GM23338 (cell line): ENCODE measurements at regions not wholly inside any gene's neighbourhood (a gene's known extent, or its start where the extent isn't known, plus 50 kb on each side); places are given as distances from the start of the nearest gene placed in this dataset.

ENCODE experiments used
- ATAC-seq: fragments of 200-7000 bp; cut with Tn5 transposase; 3 replicates; pipeline ENCODE4 v1.9.1; 2020
- DNase-seq: peaks from one replicate; pipeline ENCODE4 v3.0.0-alpha.2; 2015; ENCODE audit warnings: low spot score
- H2AFZ ChIP-seq: fragments of 200-600 bp; sonication (generic); 2 replicates; pipeline ENCODE4 v1.8.0; 2016; ENCODE audit warnings: antibody characterized with exemption, mild to moderate bottlenecking, moderate library complexity
- H3F3A ChIP-seq: fragments of 200-600 bp; sonication (generic); replicated peaks from 2 replicates; pipeline ENCODE4 v1.8.0; 2017; ENCODE audit warnings: antibody characterized with exemption, mixed run types, low read depth
- H3K27ac ChIP-seq: fragments of 200-600 bp; sonication (generic); 2 replicates; pipeline ENCODE4 v1.6.1; 2016; ENCODE audit warnings: low read depth
- H3K27me3 ChIP-seq: fragments of 200-600 bp; sonication (generic); 2 replicates; pipeline ENCODE4 v1.8.0; 2016; ENCODE audit warnings: mild to moderate bottlenecking, mixed run types, moderate library complexity; ENCODE audit not compliant: insufficient read depth
- H3K36me3 ChIP-seq: fragments of 200-600 bp; sonication (generic); 2 replicates; pipeline ENCODE4 v1.8.0; 2016; ENCODE audit warnings: mild to moderate bottlenecking; ENCODE audit not compliant: insufficient read depth
- H3K4me1 ChIP-seq: fragments of 200-600 bp; sonication (generic); 2 replicates; pipeline ENCODE4 v1.8.0; 2016; ENCODE audit warnings: mild to moderate bottlenecking, moderate library complexity; ENCODE audit not compliant: insufficient read depth
- H3K4me2 ChIP-seq: fragments of 200-600 bp; sonication (generic); 2 replicates; pipeline ENCODE4 v1.7.1; 2017; ENCODE audit warnings: mixed run types
- H3K4me3 ChIP-seq: fragments of 200-600 bp; sonication (generic); 2 replicates; pipeline ENCODE4 v1.6.1; 2016; ENCODE audit warnings: mixed run types
- H3K79me2 ChIP-seq: fragments of 200-600 bp; sonication (generic); replicated peaks from 2 replicates; pipeline ENCODE4 v1.8.0; 2017; ENCODE audit warnings: mild to moderate bottlenecking; ENCODE audit not compliant: insufficient read depth
- H3K9me2 ChIP-seq: fragments of 200-600 bp; sonication (generic); 2 replicates; pipeline ENCODE4 v1.8.0; 2017; ENCODE audit not compliant: insufficient read depth
- H4K20me1 ChIP-seq: fragments of 200-600 bp; sonication (generic); replicated peaks from 2 replicates; pipeline ENCODE4 v1.8.0; 2017; ENCODE audit warnings: mild to moderate bottlenecking; ENCODE audit not compliant: insufficient read depth
- H3K27ac Mint-ChIP-seq: 2 replicates; pipeline ENCODE4 v1.8.0; 2020; ENCODE audit warnings: inconsistent platforms, mild to moderate bottlenecking, moderate library complexity, mixed read lengths
- H3K27me3 Mint-ChIP-seq: 3 replicates; pipeline ENCODE4 v1.8.0; 2022; ENCODE audit warnings: low read depth, mild to moderate bottlenecking, moderate library complexity, mixed read lengths, inconsistent platforms; ENCODE audit not compliant: insufficient read depth, poor library complexity
- H3K36me3 Mint-ChIP-seq: 3 replicates; pipeline ENCODE4 v1.8.0; 2021; ENCODE audit warnings: low read depth, mild to moderate bottlenecking, inconsistent platforms, moderate library complexity, mixed read lengths
- H3K4me1 Mint-ChIP-seq: 3 replicates; pipeline ENCODE4 v1.8.0; 2020; ENCODE audit warnings: mild to moderate bottlenecking, inconsistent platforms, mixed read lengths
- H3K4me3 Mint-ChIP-seq: 3 replicates; pipeline ENCODE4 v1.8.0; 2021; ENCODE audit warnings: moderate library complexity, mild to moderate bottlenecking, inconsistent platforms, mixed read lengths
- H3K9me3 Mint-ChIP-seq: 3 replicates; pipeline ENCODE4 v1.8.0; 2020; ENCODE audit warnings: moderate library complexity, mild to moderate bottlenecking, inconsistent platforms, mixed read lengths
- CREB1 ChIP-seq: fragments of 250-450 bp; sonication (Bioruptor Pico); IDR thresholded peaks from 2 replicates; pipeline ENCODE4 v1.5.0; 2020; ENCODE audit warnings: low read depth, mild to moderate bottlenecking, moderate library complexity
- CTCF ChIP-seq, 2 experiments: fragments of 200-600 bp in 1 of 2; sonication (generic) in 1 of 2; conservative IDR thresholded peaks; 2 replicates each; pipeline versions ENCODE4 v1.5.1 to v1.6.1; 2016 to 2017; ENCODE audit warnings: antibody characterized with exemption in 2 of 2, low read depth in 2 of 2, mild to moderate bottlenecking in 2 of 2, moderate library complexity in 1 of 2
- EZH2 ChIP-seq: fragments of 200-600 bp; sonication (generic); IDR thresholded peaks from one replicate; pipeline ENCODE4 v1.8.0; 2017; ENCODE audit warnings: antibody characterized with exemption, mild to moderate bottlenecking, low read depth; ENCODE audit not compliant: unreplicated experiment
- JUNB ChIP-seq: IDR thresholded peaks from one replicate; pipeline ENCODE4 v1.6.1; 2016; ENCODE audit warnings: antibody characterized with exemption; ENCODE audit not compliant: unreplicated experiment
- STAT1 ChIP-seq: IDR thresholded peaks from one replicate; pipeline ENCODE4 v1.6.1; 2016; ENCODE audit warnings: antibody characterized with exemption; ENCODE audit not compliant: unreplicated experiment
- ZNF114 ChIP-seq: fragments of 250-450 bp; sonication (Bioruptor Pico); IDR thresholded peaks from 2 replicates; pipeline ENCODE4 v1.5.0; 2020; ENCODE audit warnings: mild to moderate bottlenecking, moderate library complexity
- ZNF331 ChIP-seq: fragments of 250-450 bp; sonication (Bioruptor Pico); IDR thresholded peaks from 2 replicates; pipeline ENCODE4 v1.5.0; 2020; ENCODE audit warnings: low read depth, mild to moderate bottlenecking, moderate library complexity
- TF ChIP-seq, protein P1 (sequence below): IDR thresholded peaks from 2 replicates; pipeline ENCODE4 v1.6.1; 2016; ENCODE audit warnings: antibody characterized with exemption
- TF ChIP-seq, protein P2 (sequence below): IDR thresholded peaks from one replicate; pipeline ENCODE4 v1.6.1; 2018; ENCODE audit warnings: antibody characterized with exemption; ENCODE audit not compliant: unreplicated experiment

GRCh38 chr1:234979296-234980279, 149.0 kb downstream of the TOMM20 start:
- H3K27me3 ChIP-seq: no peaks in the 10 kb centered on the region
- H3K4me3 ChIP-seq: no peak overlapping the region
- no peaks in the 10 kb centered on the region for H3K36me3 ChIP-seq
- H3K79me2 ChIP-seq: no peaks in the 10 kb centered on the region
- peak overlapping the region; percentile 26; the same call in 1 of the 2 replicates for H3K4me2 ChIP-seq
- no peak overlapping the region for H3K27ac ChIP-seq
- no peak for DNase-seq
- no peaks in the 10 kb centered on the region; the same call in 2 of the 3 replicates for H3K9me3 Mint-ChIP-seq
- H3K27me3 Mint-ChIP-seq: peaks cover 7% of the 10 kb centered on the region
- H3K27ac Mint-ChIP-seq: no peak overlapping the region
- peaks cover 18% of the 10 kb centered on the region for H3K4me1 Mint-ChIP-seq
- no peaks in the 10 kb centered on the region for H4K20me1 ChIP-seq
- H3K9me2 ChIP-seq: no peaks in the 10 kb centered on the region
- TF ChIP-seq, protein P1, sequence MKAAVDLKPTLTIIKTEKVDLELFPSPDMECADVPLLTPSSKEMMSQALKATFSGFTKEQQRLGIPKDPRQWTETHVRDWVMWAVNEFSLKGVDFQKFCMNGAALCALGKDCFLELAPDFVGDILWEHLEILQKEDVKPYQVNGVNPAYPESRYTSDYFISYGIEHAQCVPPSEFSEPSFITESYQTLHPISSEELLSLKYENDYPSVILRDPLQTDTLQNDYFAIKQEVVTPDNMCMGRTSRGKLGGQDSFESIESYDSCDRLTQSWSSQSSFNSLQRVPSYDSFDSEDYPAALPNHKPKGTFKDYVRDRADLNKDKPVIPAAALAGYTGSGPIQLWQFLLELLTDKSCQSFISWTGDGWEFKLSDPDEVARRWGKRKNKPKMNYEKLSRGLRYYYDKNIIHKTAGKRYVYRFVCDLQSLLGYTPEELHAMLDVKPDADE: no peak
- no peak for TF ChIP-seq CREB1 (CRISPR knock-in tag)
- TF ChIP-seq, protein P2, sequence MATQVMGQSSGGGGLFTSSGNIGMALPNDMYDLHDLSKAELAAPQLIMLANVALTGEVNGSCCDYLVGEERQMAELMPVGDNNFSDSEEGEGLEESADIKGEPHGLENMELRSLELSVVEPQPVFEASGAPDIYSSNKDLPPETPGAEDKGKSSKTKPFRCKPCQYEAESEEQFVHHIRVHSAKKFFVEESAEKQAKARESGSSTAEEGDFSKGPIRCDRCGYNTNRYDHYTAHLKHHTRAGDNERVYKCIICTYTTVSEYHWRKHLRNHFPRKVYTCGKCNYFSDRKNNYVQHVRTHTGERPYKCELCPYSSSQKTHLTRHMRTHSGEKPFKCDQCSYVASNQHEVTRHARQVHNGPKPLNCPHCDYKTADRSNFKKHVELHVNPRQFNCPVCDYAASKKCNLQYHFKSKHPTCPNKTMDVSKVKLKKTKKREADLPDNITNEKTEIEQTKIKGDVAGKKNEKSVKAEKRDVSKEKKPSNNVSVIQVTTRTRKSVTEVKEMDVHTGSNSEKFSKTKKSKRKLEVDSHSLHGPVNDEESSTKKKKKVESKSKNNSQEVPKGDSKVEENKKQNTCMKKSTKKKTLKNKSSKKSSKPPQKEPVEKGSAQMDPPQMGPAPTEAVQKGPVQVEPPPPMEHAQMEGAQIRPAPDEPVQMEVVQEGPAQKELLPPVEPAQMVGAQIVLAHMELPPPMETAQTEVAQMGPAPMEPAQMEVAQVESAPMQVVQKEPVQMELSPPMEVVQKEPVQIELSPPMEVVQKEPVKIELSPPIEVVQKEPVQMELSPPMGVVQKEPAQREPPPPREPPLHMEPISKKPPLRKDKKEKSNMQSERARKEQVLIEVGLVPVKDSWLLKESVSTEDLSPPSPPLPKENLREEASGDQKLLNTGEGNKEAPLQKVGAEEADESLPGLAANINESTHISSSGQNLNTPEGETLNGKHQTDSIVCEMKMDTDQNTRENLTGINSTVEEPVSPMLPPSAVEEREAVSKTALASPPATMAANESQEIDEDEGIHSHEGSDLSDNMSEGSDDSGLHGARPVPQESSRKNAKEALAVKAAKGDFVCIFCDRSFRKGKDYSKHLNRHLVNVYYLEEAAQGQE: peak; percentile 15
- H3K36me3 Mint-ChIP-seq: no peaks in the 10 kb centered on the region
- H3F3A ChIP-seq: no peaks in the 10 kb centered on the region; the same call in 1 of the 2 replicates
- H3K4me3 Mint-ChIP-seq: no peak overlapping the region
- ATAC-seq: no peak
- peak overlapping the region; percentile 69 for H2AFZ ChIP-seq
- peaks cover 13% of the 10 kb centered on the region for H3K4me1 ChIP-seq

DNA sequence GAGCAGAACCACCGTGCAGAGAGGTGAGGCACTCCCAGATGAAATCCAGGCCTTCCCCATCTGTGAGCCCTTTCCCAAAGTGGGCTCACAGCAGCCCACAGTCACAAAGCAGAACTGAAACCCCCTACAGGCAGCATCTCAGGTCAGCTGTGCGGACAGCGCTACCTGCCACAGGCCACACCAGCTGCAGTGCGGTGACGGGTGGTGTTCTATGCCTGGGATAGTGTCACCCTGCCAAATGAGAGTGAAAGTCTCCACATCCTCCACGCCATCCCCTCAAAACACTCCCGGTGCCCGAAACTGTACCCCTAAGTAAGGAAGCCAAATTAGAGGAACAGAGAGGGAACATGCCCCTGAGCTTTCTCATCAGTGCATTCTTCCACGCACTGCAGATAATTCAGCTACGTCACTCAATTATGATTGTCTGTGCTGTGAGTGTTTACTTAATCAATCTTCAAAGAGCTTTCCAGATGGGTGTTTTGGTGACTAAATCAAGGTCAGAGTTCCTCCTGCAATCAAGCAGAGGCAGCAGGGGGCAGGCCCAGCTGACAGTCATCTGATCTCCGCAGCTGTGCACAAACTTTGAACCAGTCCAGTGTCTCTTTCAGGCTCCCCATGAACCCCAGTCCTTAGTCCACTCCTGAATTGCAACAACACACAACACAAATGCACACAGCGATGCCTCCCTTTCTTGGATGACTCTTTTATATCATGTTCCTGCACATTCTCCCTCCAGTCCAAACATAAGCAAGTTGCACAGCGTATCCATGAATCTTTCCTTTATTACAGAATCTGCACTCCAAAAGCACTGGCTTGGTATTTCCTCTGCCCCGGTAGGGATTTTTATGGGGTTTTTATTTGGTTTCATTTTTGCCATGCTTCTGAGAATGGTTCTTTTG, 150.0 kb downstream of the TOMM20 start:
- Histone ChIP-seq H3K79me2 (no peaks in the 10 kb centered on the region), H3K27me3 (no peaks in the 10 kb centered on the region), H3K4me1 (peaks cover 9% of the 10 kb centered on the region), H3F3A (no peaks in the 10 kb centered on the region; the same call in 1 of the 2 replicates), H2AFZ (0 out of 2 replicates have a peak overlapping the region, but pooled peaks have one; percentile 69), H3K36me3 (no peaks in the 10 kb centered on the region), H3K4me2 (peak overlapping the region; percentile 26; the same call in 1 of the 2 replicates), H3K27ac (no peak overlapping the region), H4K20me1 (no peaks in the 10 kb centered on the region), H3K4me3 (no peak overlapping the region), H3K9me2 (no peaks in the 10 kb centered on the region)
- H3K9me3 Mint-ChIP-seq: no peaks in the 10 kb centered on the region
- H3K36me3 Mint-ChIP-seq: no peaks in the 10 kb centered on the region
- no peak for DNase-seq
- H3K4me3 Mint-ChIP-seq: no peak overlapping the region
- H3K27me3 Mint-ChIP-seq: peaks cover 5% of the 10 kb centered on the region
- H3K27ac Mint-ChIP-seq: peak overlapping the region; percentile 33; the same call in 1 of the 2 replicates
- peak; percentile 52; the same call in 2 of the 3 replicates for ATAC-seq
- H3K4me1 Mint-ChIP-seq: peaks cover 12% of the 10 kb centered on the region
- TF ChIP-seq ZNF331 (no peak), CTCF (conservative IDR thresholded peaks at IDR 0.05; ENCODE audit: low read depth in 2 of 2) (no peak), EZH2 (no peak), ZNF114 (no peak), CREB1 (CRISPR knock-in tag) (no peak), STAT1 (no peak), JUNB (no peak)
- TF ChIP-seq, protein P1: no peak
